Neural cell (in vitro differentiated cells): ENCODE measurements at regions not wholly inside any gene's neighbourhood (a gene's known extent, or its start where the extent isn't known, plus 50 kb on each side); places are given as distances from the start of the nearest gene placed in this dataset.

Source experiments
- CTCF ChIP-seq: fragments of 450-650 bp; IDR thresholded peaks from 2 replicates; pipeline ENCODE4 v1.5.1; 2014; ENCODE audit warnings: antibody characterized with exemption, mild to moderate bottlenecking, moderate library complexity; ENCODE audit not compliant: poor library complexity, severe bottlenecking
- EP300 ChIP-seq: fragments of 450-650 bp; conservative IDR thresholded peaks from 2 replicates; pipeline ENCODE4 v1.6.1; 2014; ENCODE audit warnings: antibody characterized with exemption, mild to moderate bottlenecking, moderate library complexity; ENCODE audit not compliant: poor library complexity, severe bottlenecking
- REST ChIP-seq: IDR thresholded peaks from 2 replicates; pipeline ENCODE4 v1.6.1; 2012; ENCODE audit warnings: borderline replicate concordance
- TAF1 ChIP-seq: IDR thresholded peaks from 2 replicates; pipeline ENCODE4 v1.6.1; 2012; ENCODE audit warnings: low read depth

- TF ChIP-seq EP300 (no peak), CTCF (no peak), REST (no peak), TAF1 (no peak)
Observed at GRCh38 chr11:23688835-23689234, 808.0 kb upstream of the LUZP2 start.
